ENCODE measurements at regions not wholly inside any gene's neighbourhood (a gene's known extent, or its start where the extent isn't known, plus 50 kb on each side); places are given as distances from the start of the nearest gene placed in this dataset.

GRCh38 chr11:93063086-93063485 lies 93.6 kb downstream of the MTNR1B start:
- no peak for TF ChIP-seq CTCF (IDR thresholded peaks at IDR 0.05)
- TF ChIP-seq ZFX (IDR thresholded peaks at IDR 0.05; ENCODE audit: borderline replicate concordance): no peak
